Gastroesophageal sphincter (tissue), 3 donors: ENCODE measurements at regions not wholly inside any gene's neighbourhood (a gene's known extent, or its start where the extent isn't known, plus 50 kb on each side); places are given as distances from the start of the nearest gene placed in this dataset.

Source experiments
- EP300 ChIP-seq: sonication (generic); formaldehyde crosslinking; IDR thresholded peaks from one replicate; pipeline ENCODE4 v1.6.1; 2017; ENCODE audit warnings: antibody characterized with exemption, mild to moderate bottlenecking
- POLR2AphosphoS5 ChIP-seq: sonication (generic); formaldehyde crosslinking; IDR thresholded peaks from one replicate; pipeline ENCODE4 v1.6.1; 2017; ENCODE audit warnings: antibody characterized with exemption
- TF ChIP-seq, protein P1 (sequence below), 4 experiments: fragments of 200-600 bp in 2 of 4; fragments of 450-650 bp in 2 of 4; sonication (generic) in 1 of 4; IDR thresholded peaks; one replicate each; pipeline ENCODE4 v1.5.1; 2017 to 2019; ENCODE audit warnings: antibody characterized with exemption in 4 of 4, mild to moderate bottlenecking in 2 of 4, moderate library complexity in 2 of 4

DNA sequence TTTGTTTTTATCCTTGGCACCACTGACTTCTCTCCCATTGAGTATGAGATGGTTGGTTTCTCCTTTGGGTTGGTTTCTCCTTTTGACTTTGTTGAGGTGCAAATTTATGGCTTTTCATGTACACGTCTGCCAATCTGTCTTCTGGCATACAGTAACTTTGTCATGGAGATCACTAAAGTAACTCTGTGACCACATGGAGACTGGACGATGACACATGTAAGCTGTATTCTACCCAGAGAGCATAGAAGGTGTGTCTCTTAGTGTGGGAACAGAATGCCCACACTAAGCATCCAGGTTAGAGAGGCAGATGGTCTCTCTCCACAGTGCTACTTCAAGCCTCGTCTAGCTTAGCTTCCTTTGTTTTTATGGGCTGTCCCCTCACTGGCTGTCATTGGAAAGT, 897.5 kb downstream of the SUCLG1 start:
- TF ChIP-seq, protein P1, sequence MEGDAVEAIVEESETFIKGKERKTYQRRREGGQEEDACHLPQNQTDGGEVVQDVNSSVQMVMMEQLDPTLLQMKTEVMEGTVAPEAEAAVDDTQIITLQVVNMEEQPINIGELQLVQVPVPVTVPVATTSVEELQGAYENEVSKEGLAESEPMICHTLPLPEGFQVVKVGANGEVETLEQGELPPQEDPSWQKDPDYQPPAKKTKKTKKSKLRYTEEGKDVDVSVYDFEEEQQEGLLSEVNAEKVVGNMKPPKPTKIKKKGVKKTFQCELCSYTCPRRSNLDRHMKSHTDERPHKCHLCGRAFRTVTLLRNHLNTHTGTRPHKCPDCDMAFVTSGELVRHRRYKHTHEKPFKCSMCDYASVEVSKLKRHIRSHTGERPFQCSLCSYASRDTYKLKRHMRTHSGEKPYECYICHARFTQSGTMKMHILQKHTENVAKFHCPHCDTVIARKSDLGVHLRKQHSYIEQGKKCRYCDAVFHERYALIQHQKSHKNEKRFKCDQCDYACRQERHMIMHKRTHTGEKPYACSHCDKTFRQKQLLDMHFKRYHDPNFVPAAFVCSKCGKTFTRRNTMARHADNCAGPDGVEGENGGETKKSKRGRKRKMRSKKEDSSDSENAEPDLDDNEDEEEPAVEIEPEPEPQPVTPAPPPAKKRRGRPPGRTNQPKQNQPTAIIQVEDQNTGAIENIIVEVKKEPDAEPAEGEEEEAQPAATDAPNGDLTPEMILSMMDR (IDR thresholded peaks at IDR 0.05), result no peak
- no peak for TF ChIP-seq POLR2AphosphoS5
- no peak for TF ChIP-seq EP300
